ENCODE measurements at regions not wholly inside any gene's neighbourhood (a gene's known extent, or its start where the extent isn't known, plus 50 kb on each side); places are given as distances from the start of the nearest gene placed in this dataset.

- TF ChIP-seq CTCF (IDR thresholded peaks at IDR 0.05) (no peak), EP300 (IDR thresholded peaks at IDR 0.05) (no peak), POLR2AphosphoS5 (IDR thresholded peaks at IDR 0.05) (no peak), POLR2A (IDR thresholded peaks at IDR 0.05; ENCODE audit: low read depth) (no peak)
- H3K27me3 ChIP-seq = no peaks in the 10 kb centered on the region
- H3K9me3 ChIP-seq = peaks cover 0 to 4% (median 0%) of the 10 kb centered on the region in 4 donors
- WGBS = 33% methylated on average over 1 of the region's 1 CpG
- peaks cover 13 to 29% (median 21%) of the 10 kb centered on the region in 4 donors for H3K4me1 ChIP-seq
- H3K36me3 ChIP-seq = no peaks in the 10 kb centered on the region
- H3K4me3 ChIP-seq = no peak overlapping the region
- H3K27ac ChIP-seq (replicated peaks in 1 of 4) = peak overlapping the region; percentile 39 to 57 (median 44)
- intact Hi-C loops (cut with DNase I) = no loop called here
- no peak for DNase-seq (ENCODE audit: extremely low spot score)
Measured at GRCh38 chr7:116329686-116330503, 119.6 kb downstream of the TES start.

- Histone ChIP-seq H3K27ac (replicated peaks in 1 of 4) (no peak overlapping the region), H3K27me3 (no peaks in the 10 kb centered on the region), H3K4me3 (no peak overlapping the region), H3K36me3 (no peaks in the 10 kb centered on the region), H3K9me3 (peaks cover 0 to 4% (median 0%) of the 10 kb centered on the region in 4 donors), H3K4me1 (peaks cover 13 to 33% (median 22%) of the 10 kb centered on the region in 4 donors)
- intact Hi-C loops (cut with DNase I) = no loop called here
- DNase-seq (ENCODE audit: extremely low spot score) = no peak
- TF ChIP-seq POLR2AphosphoS5 (IDR thresholded peaks at IDR 0.05) (no peak), CTCF (IDR thresholded peaks at IDR 0.05) (no peak), EP300 (IDR thresholded peaks at IDR 0.05) (no peak)
Measured at GRCh38 chr7:116331020-116331419, 120.7 kb downstream of the TES start.

GRCh38 chr7:116332766-116333165 lies 122.4 kb downstream of the TES start:
- DNase-seq (ENCODE audit: extremely low spot score) = no peak
- Histone ChIP-seq H3K27me3 (no peaks in the 10 kb centered on the region), H3K4me3 (no peak overlapping the region), H3K9me3 (peaks cover 0 to 4% (median 0%) of the 10 kb centered on the region in 4 donors), H3K4me1 (peaks cover 11 to 34% (median 24%) of the 10 kb centered on the region in 4 donors), H3K27ac (replicated peaks in 1 of 4) (peak overlapping the region in 1 of 4 donors; percentile 10), H3K36me3 (no peaks in the 10 kb centered on the region)
- TF ChIP-seq POLR2A (IDR thresholded peaks at IDR 0.05; ENCODE audit: low read depth) (no peak), CTCF (IDR thresholded peaks at IDR 0.05) (no peak), EP300 (IDR thresholded peaks at IDR 0.05) (no peak), POLR2AphosphoS5 (IDR thresholded peaks at IDR 0.05) (no peak)
- intact Hi-C loops (cut with DNase I) = no loop called here
- 65% methylated on average over 3 of the region's 3 CpGs for WGBS

- H3K4me3 ChIP-seq = no peak overlapping the region
- TF ChIP-seq POLR2AphosphoS5 (IDR thresholded peaks at IDR 0.05) (no peak), POLR2A (IDR thresholded peaks at IDR 0.05; ENCODE audit: low read depth) (no peak), EP300 (IDR thresholded peaks at IDR 0.05) (no peak), CTCF (IDR thresholded peaks at IDR 0.05) (no peak)
- no peak overlapping the region for H3K27ac ChIP-seq (replicated peaks in 1 of 4)
- peaks cover 19 to 42% (median 31%) of the 10 kb centered on the region in 4 donors for H3K4me1 ChIP-seq
- DNase-seq (ENCODE audit: extremely low spot score) = no peak
- no peaks in the 10 kb centered on the region for H3K36me3 ChIP-seq
- intact Hi-C loops (cut with DNase I) = no loop called here
- WGBS = 96% methylated on average over 3 of the region's 3 CpGs
- H3K27me3 ChIP-seq = no peaks in the 10 kb centered on the region
- H3K9me3 ChIP-seq = peaks cover 0 to 4% (median 0%) of the 10 kb centered on the region in 4 donors
Measured at GRCh38 chr7:116334555-116334954, 124.2 kb downstream of the TES start.

Measured in esophagus muscularis mucosa (tissue), 4 donors.